Natural killer cell (primary cell): ENCODE measurements at regions not wholly inside any gene's neighbourhood (a gene's known extent, or its start where the extent isn't known, plus 50 kb on each side); places are given as distances from the start of the nearest gene placed in this dataset.

Experiments used
- ATAC-seq, 3 donors: fragments of 150-1000 bp in 2 of 3; fragments of 200-7000 bp in 1 of 3; cut with Tn5 transposase; 1 replicate in 1 of 3; 2 replicates in 2 of 3; pipeline ENCODE4 v1.10.0; 2021; ENCODE audit warnings: mild to moderate bottlenecking in 2 of 3, moderate library complexity in 2 of 3
- DNase-seq, 2 donors: peaks; one replicate each; pipeline versions ENCODE4 v3.0.0 to v3.0.0-alpha.2; 2013 to 2021; ENCODE audit warnings: mixed read lengths in 1 of 2
- H3K27ac ChIP-seq: one replicate; pipeline ENCODE4 v1.5.1; 2013; ENCODE audit warnings: mild to moderate bottlenecking, low read length
- H3K27me3 ChIP-seq: one replicate; pipeline ENCODE4 v1.6.1; 2013; ENCODE audit warnings: low read length; ENCODE audit not compliant: control insufficient read depth, insufficient read depth
- H3K36me3 ChIP-seq: one replicate; pipeline ENCODE4 v1.6.1; 2013; ENCODE audit warnings: low read length; ENCODE audit not compliant: control insufficient read depth, insufficient read depth
- H3K4me1 ChIP-seq: one replicate; pipeline ENCODE4 v1.6.1; 2013; ENCODE audit warnings: low read length; ENCODE audit not compliant: control insufficient read depth, insufficient read depth
- H3K4me3 ChIP-seq: one replicate; pipeline ENCODE4 v1.5.1; 2013; ENCODE audit warnings: low read length
- H3K9me3 ChIP-seq: one replicate; pipeline ENCODE4 v1.6.1; 2013; ENCODE audit warnings: low read length; ENCODE audit not compliant: control insufficient read depth, insufficient read depth
- H3K27ac Mint-ChIP-seq, 2 donors: one replicate each; pipeline ENCODE4 v1.8.0; 2022; ENCODE audit warnings: mild to moderate bottlenecking in 2 of 2, mixed read lengths in 2 of 2, moderate library complexity in 1 of 2
- H3K27me3 Mint-ChIP-seq, 2 donors: one replicate each; pipeline ENCODE4 v1.8.0; 2022; ENCODE audit warnings: low read depth in 2 of 2, mixed read lengths in 2 of 2
- H3K36me3 Mint-ChIP-seq: one replicate; pipeline ENCODE4 v1.8.0; 2022; ENCODE audit warnings: mixed read lengths
- H3K4me1 Mint-ChIP-seq, 2 donors: one replicate each; pipeline ENCODE4 v1.8.0; 2022; ENCODE audit warnings: mixed read lengths in 2 of 2
- H3K4me3 Mint-ChIP-seq: one replicate; pipeline ENCODE4 v1.8.0; 2022; ENCODE audit warnings: mild to moderate bottlenecking, moderate library complexity, mixed read lengths
- H3K9me3 Mint-ChIP-seq, 2 donors: one replicate each; pipeline ENCODE4 v1.8.0; 2022; ENCODE audit warnings: mixed read lengths in 2 of 2
- WGBS: methylation state at CpG from one replicate; pipeline ENCODE4 v1.1.7; 2013; ENCODE audit warnings: missing lambda C conversion rate; ENCODE audit not compliant: insufficient coverage; 5-methylcytosine and 5-hydroxymethylcytosine counted together
- intact Hi-C: fragments of 100-400 bp; cut with micrococcal nuclease; formaldehyde crosslinking; loops from one replicate; pipeline ENCODE4 v1.14.2; 2022
- TF ChIP-seq, protein P1 (sequence below): fragments of 200-600 bp; IDR thresholded peaks from one replicate; pipeline ENCODE4 v1.8.0; 2022; ENCODE audit warnings: antibody characterized with exemption

DNA sequence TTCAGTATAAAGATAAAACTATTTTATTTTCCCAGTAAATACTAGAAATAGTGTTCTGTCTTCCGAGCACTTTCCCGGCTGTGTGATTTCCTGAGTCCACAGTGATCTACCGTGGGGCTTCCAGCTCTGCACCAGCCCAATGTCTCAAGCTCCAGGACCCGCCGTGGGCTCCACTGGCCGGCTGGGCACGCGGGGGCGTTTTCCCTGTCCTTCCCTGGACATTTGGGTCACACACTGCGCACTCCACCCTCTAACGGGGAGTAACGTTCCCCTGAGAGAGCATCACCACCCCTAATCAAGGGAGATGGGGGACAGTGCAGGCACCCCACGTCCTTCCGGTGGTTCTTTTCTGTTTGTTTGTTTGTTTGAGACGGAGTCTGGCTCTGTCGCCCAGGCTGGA is 844.6 kb upstream of the FRG1 start:
- Mint-ChIP-seq H3K9me3 (peaks cover 7 to 9% of the 10 kb centered on the region in 2 donors), H3K27ac (no peak overlapping the region), H3K36me3 (peaks cover 10% of the 10 kb centered on the region), H3K4me1 (no peaks in the 10 kb centered on the region), H3K4me3 (no peak overlapping the region), H3K27me3 (no peaks in the 10 kb centered on the region)
- 95% methylated on average over 14 of the region's 16 CpGs for WGBS
- Histone ChIP-seq H3K9me3 (peaks cover 7% of the 10 kb centered on the region), H3K4me3 (no peak overlapping the region), H3K4me1 (no peaks in the 10 kb centered on the region), H3K36me3 (no peaks in the 10 kb centered on the region), H3K27ac (no peak overlapping the region), H3K27me3 (no peaks in the 10 kb centered on the region)
- TF ChIP-seq, protein P1, sequence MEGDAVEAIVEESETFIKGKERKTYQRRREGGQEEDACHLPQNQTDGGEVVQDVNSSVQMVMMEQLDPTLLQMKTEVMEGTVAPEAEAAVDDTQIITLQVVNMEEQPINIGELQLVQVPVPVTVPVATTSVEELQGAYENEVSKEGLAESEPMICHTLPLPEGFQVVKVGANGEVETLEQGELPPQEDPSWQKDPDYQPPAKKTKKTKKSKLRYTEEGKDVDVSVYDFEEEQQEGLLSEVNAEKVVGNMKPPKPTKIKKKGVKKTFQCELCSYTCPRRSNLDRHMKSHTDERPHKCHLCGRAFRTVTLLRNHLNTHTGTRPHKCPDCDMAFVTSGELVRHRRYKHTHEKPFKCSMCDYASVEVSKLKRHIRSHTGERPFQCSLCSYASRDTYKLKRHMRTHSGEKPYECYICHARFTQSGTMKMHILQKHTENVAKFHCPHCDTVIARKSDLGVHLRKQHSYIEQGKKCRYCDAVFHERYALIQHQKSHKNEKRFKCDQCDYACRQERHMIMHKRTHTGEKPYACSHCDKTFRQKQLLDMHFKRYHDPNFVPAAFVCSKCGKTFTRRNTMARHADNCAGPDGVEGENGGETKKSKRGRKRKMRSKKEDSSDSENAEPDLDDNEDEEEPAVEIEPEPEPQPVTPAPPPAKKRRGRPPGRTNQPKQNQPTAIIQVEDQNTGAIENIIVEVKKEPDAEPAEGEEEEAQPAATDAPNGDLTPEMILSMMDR: no peak
- ATAC-seq (no peak), DNase-seq (no peak)
- intact Hi-C loops: no loop called here

DNA sequence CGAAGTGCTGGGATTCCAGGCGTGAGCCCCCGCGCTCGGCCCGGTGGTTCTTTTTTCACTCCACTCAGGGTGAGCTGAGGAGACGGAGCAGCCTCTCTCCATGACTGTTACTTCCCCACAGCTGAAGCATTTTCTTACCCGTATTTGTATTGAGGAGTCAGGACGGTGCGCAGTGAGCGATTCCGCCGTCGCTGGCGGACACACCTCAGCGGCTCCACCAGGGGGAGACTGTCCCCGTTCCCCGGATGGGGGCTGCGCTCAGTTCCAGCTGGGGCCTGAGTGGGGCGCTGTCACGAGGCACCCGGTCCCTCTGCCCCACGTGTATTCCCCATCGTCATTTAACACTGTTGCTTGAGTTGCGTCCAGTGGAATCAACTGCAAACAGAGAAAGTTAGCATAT is 844.0 kb upstream of the FRG1 start:
- Histone ChIP-seq H3K4me3 (no peak overlapping the region), H3K27me3 (no peaks in the 10 kb centered on the region), H3K4me1 (no peaks in the 10 kb centered on the region), H3K36me3 (no peaks in the 10 kb centered on the region), H3K27ac (no peak overlapping the region), H3K9me3 (peaks cover 7% of the 10 kb centered on the region)
- no peak for DNase-seq
- Mint-ChIP-seq H3K36me3 (peaks cover 10% of the 10 kb centered on the region), H3K27me3 (no peaks in the 10 kb centered on the region), H3K4me3 (no peak overlapping the region), H3K4me1 (no peaks in the 10 kb centered on the region), H3K9me3 (peaks cover 7 to 9% of the 10 kb centered on the region in 2 donors), H3K27ac (no peak overlapping the region)
- ATAC-seq: no peak
- TF ChIP-seq, protein P1: no peak
- intact Hi-C loops: no loop called here
- WGBS: 95% methylated on average over 25 of the region's 25 CpGs

DNA sequence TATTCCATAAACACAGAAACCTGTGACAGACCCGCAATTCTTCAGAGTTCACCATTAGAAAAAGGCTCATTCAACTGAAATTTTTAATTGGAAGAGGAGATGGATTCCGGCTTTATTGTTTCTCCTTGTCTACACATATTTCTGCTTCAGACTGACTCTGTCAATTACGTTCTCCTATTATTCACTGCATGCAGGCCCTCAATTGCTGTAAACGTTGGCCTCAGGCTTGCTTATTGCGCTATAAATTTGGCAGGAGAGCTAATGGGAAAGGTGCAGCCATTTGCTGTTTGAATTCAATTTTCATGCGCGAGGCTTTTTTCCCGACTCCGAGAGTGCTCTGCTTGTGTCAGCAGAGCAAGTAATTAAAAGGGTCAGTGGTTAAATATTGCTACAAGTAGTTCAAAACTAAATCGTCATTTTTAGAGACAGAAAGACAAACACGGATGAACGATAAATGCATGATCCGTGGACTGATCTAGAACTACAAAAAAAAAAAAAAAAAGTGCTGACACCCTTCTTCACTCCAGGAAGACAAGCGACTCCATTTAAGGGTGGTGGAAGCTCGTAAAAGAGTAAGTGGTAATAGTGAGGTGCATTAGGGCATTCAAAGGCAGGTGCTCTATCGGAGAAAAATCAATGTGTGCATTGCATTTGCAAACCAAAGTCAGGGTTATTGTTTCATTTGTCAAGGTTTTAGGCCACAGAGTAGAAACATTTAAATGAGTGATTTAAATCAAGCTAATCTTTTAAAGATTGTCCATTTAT is 841.6 kb upstream of the FRG1 start:
- Histone ChIP-seq H3K27ac (no peak overlapping the region), H3K4me3 (no peak overlapping the region), H3K36me3 (no peaks in the 10 kb centered on the region), H3K27me3 (no peaks in the 10 kb centered on the region), H3K4me1 (no peaks in the 10 kb centered on the region), H3K9me3 (peaks cover 7% of the 10 kb centered on the region)
- H3K4me1 Mint-ChIP-seq: no peaks in the 10 kb centered on the region
- H3K27ac Mint-ChIP-seq: no peak overlapping the region
- no peak for ATAC-seq
- no peak for DNase-seq
- TF ChIP-seq, protein P1: no peak
- H3K4me3 Mint-ChIP-seq: no peak overlapping the region
- H3K9me3 Mint-ChIP-seq: peaks cover 7% of the 10 kb centered on the region in 2 donors
- peaks cover 10% of the 10 kb centered on the region for H3K36me3 Mint-ChIP-seq
- intact Hi-C loops: no loop called here
- no peaks in the 10 kb centered on the region for H3K27me3 Mint-ChIP-seq
- 88% methylated on average over 14 of the region's 16 CpGs for WGBS

DNA sequence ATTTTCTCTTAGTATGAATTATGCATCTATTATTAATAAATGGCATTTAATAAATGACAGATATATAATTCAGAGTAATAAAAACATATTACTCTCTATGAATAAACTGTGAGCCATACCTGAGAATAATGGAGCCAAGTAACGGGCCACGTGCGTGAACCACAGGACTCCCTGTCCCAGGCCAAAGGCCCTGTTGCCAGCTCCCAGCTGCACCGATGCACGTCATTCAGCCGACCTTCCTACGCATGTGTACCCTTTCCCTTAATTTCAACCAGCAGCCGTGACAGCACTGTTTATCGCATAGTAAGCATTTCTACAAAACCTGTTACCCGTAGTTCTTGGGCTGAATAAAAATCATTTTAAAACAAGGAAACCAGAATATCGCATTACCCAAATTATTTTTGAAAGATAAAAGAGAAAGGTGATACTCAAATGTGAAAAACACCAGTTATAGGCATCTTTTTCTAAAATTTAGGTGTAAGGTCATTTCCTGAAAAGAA is 827.2 kb upstream of the FRG1 start:
- Mint-ChIP-seq H3K27ac (no peak overlapping the region), H3K27me3 (no peaks in the 10 kb centered on the region), H3K9me3 (peaks cover 5% of the 10 kb centered on the region in 2 donors), H3K4me3 (no peak overlapping the region), H3K36me3 (no peaks in the 10 kb centered on the region), H3K4me1 (no peaks in the 10 kb centered on the region)
- H3K9me3 ChIP-seq: peaks cover 12% of the 10 kb centered on the region
- H3K4me3 ChIP-seq: no peak overlapping the region
- intact Hi-C loops: no loop called here
- 95% methylated on average over 10 of the region's 11 CpGs for WGBS
- H3K36me3 ChIP-seq: no peaks in the 10 kb centered on the region
- DNase-seq (no peak), ATAC-seq (no peak)
- TF ChIP-seq, protein P1: no peak
- H3K27ac ChIP-seq: no peak overlapping the region
- H3K4me1 ChIP-seq: no peaks in the 10 kb centered on the region
- H3K27me3 ChIP-seq: no peaks in the 10 kb centered on the region
